ENCODE measurements at regions not wholly inside any gene's neighbourhood (a gene's known extent, or its start where the extent isn't known, plus 50 kb on each side); places are given as distances from the start of the nearest gene placed in this dataset.

GRCh38 chr4:128711361-128711760, 98.1 kb upstream of the JADE1 start:
- Histone ChIP-seq H3K4me2 (ENCODE audit: low read length) (no peak overlapping the region), H3K27ac (no peak overlapping the region), H3K4me3 (ENCODE audit: low read depth, low read length) (no peak overlapping the region), H2AFZ (no peak overlapping the region), H3K9me3 (ENCODE audit: control insufficient read depth, low read length) (no peaks in the 10 kb centered on the region), H3K4me1 (no peaks in the 10 kb centered on the region), H3K79me2 (no peaks in the 10 kb centered on the region), H3K9ac (no peak overlapping the region), H3K27me3 (ENCODE audit: control insufficient read depth, insufficient read depth, low read length) (no peaks in the 10 kb centered on the region), H3K36me3 (ENCODE audit: control insufficient read depth, insufficient read depth, low read length) (no peaks in the 10 kb centered on the region)
- TF ChIP-seq, protein P1, sequence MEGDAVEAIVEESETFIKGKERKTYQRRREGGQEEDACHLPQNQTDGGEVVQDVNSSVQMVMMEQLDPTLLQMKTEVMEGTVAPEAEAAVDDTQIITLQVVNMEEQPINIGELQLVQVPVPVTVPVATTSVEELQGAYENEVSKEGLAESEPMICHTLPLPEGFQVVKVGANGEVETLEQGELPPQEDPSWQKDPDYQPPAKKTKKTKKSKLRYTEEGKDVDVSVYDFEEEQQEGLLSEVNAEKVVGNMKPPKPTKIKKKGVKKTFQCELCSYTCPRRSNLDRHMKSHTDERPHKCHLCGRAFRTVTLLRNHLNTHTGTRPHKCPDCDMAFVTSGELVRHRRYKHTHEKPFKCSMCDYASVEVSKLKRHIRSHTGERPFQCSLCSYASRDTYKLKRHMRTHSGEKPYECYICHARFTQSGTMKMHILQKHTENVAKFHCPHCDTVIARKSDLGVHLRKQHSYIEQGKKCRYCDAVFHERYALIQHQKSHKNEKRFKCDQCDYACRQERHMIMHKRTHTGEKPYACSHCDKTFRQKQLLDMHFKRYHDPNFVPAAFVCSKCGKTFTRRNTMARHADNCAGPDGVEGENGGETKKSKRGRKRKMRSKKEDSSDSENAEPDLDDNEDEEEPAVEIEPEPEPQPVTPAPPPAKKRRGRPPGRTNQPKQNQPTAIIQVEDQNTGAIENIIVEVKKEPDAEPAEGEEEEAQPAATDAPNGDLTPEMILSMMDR (IDR thresholded peaks at IDR 0.05), result no peak

GRCh38 chr4:128709268-128709667, 100.2 kb upstream of the JADE1 start:
- Histone ChIP-seq H3K27me3 (ENCODE audit: control insufficient read depth, insufficient read depth, low read length) (no peaks in the 10 kb centered on the region), H3K4me2 (ENCODE audit: low read length) (no peak overlapping the region), H3K9ac (no peak overlapping the region), H3K9me3 (ENCODE audit: control insufficient read depth, low read length) (no peaks in the 10 kb centered on the region), H3K4me1 (no peaks in the 10 kb centered on the region), H3K36me3 (ENCODE audit: control insufficient read depth, insufficient read depth, low read length) (no peaks in the 10 kb centered on the region), H3K27ac (no peak overlapping the region), H2AFZ (no peak overlapping the region), H3K79me2 (no peaks in the 10 kb centered on the region), H3K4me3 (ENCODE audit: low read depth, low read length) (no peak overlapping the region)
- TF ChIP-seq, protein P1 (IDR thresholded peaks at IDR 0.05), result no peak

- Histone ChIP-seq H3K27me3 (ENCODE audit: control insufficient read depth, insufficient read depth, low read length) (no peaks in the 10 kb centered on the region), H3K4me1 (no peaks in the 10 kb centered on the region), H3K27ac (no peak overlapping the region), H3K9me3 (ENCODE audit: control insufficient read depth, low read length) (no peaks in the 10 kb centered on the region), H3K9ac (no peak overlapping the region), H2AFZ (no peak overlapping the region), H3K79me2 (no peaks in the 10 kb centered on the region), H3K36me3 (ENCODE audit: control insufficient read depth, insufficient read depth, low read length) (no peaks in the 10 kb centered on the region), H3K4me2 (ENCODE audit: low read length) (no peak overlapping the region), H3K4me3 (ENCODE audit: low read depth, low read length) (no peak overlapping the region)
- TF ChIP-seq, protein P1 (IDR thresholded peaks at IDR 0.05), result no peak
These were observed 101.6 kb upstream of the JADE1 start for GRCh38 chr4:128707864-128708263.

DNA sequence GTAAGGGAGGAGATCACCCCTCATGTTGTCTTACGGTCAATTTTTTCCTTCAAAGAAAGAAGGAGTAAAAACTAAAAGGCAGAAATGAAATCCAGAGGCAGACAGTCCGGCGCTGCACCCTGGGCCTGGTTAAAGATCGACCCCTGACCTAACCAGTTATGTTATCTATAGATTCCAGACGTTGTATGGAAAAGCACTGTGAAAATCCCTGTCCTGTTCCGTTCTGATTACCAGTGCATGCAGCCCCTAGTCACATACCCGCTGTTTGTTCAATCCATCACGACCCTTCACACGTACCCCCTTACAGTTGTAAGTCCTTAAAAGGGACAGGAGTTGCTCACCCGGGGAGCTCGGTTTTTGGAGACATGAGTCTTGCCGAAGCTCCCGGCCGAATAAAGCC, 105.6 kb upstream of the JADE1 start:
- Histone ChIP-seq H2AFZ (no peak overlapping the region), H3K4me3 (ENCODE audit: low read depth, low read length) (no peak overlapping the region), H3K4me1 (no peaks in the 10 kb centered on the region), H3K27ac (no peak overlapping the region), H3K36me3 (ENCODE audit: control insufficient read depth, insufficient read depth, low read length) (no peaks in the 10 kb centered on the region), H3K9ac (no peak overlapping the region), H3K4me2 (ENCODE audit: low read length) (no peak overlapping the region), H3K9me3 (ENCODE audit: control insufficient read depth, low read length) (no peaks in the 10 kb centered on the region), H3K79me2 (no peaks in the 10 kb centered on the region), H3K27me3 (ENCODE audit: control insufficient read depth, insufficient read depth, low read length) (no peaks in the 10 kb centered on the region)
- TF ChIP-seq, protein P1 (IDR thresholded peaks at IDR 0.05), result no peak

- no peaks in the 10 kb centered on the region for H3K9me3 ChIP-seq (ENCODE audit: control insufficient read depth, low read length)
- H3K4me1 ChIP-seq, result no peaks in the 10 kb centered on the region
- no peaks in the 10 kb centered on the region for H3K27me3 ChIP-seq (ENCODE audit: control insufficient read depth, insufficient read depth, low read length)
- no peaks in the 10 kb centered on the region for H3K79me2 ChIP-seq
- H3K9ac ChIP-seq, result no peak overlapping the region
- H3K4me2 ChIP-seq (ENCODE audit: low read length), result no peak overlapping the region
- H2AFZ ChIP-seq, result no peak overlapping the region
- TF ChIP-seq, protein P1 (IDR thresholded peaks at IDR 0.05), result no peak
- no peak overlapping the region for H3K27ac ChIP-seq
- no peak overlapping the region for H3K4me3 ChIP-seq (ENCODE audit: low read depth, low read length)
- no peaks in the 10 kb centered on the region for H3K36me3 ChIP-seq (ENCODE audit: control insufficient read depth, insufficient read depth, low read length)
These were observed 108.7 kb upstream of the JADE1 start for GRCh38 chr4:128700659-128701350.

Measured in parathyroid adenoma (tissue), 2 donors.